Upper lobe of left lung (tissue), 6 donors: ENCODE measurements at regions not wholly inside any gene's neighbourhood (a gene's known extent, or its start where the extent isn't known, plus 50 kb on each side); places are given as distances from the start of the nearest gene placed in this dataset.

Experiments used
- ATAC-seq, 2 donors: fragments of 200-7000 bp; cut with Tn5 transposase; one replicate each; pipeline ENCODE4 v1.9.1; 2022; ENCODE audit warnings: mild to moderate bottlenecking in 2 of 2, moderate library complexity in 2 of 2; ENCODE audit not compliant: low FRiP score in 2 of 2
- DNase-seq, 2 donors: peaks; one replicate each; pipeline ENCODE4 v3.0.0-alpha.2; 2019 to 2020
- H3K27ac ChIP-seq, 4 donors: fragments of 200-600 bp; sonication (generic); one replicate each; pipeline ENCODE4 v1.5.1; 2016 to 2019
- H3K27me3 ChIP-seq, 4 donors: fragments of 200-600 bp; sonication (generic); one replicate each; pipeline ENCODE4 v1.5.1; 2017 to 2019
- H3K36me3 ChIP-seq, 4 donors: fragments of 200-600 bp; sonication (generic); one replicate each; pipeline ENCODE4 v1.5.1; 2016 to 2019
- H3K4me1 ChIP-seq, 4 donors: fragments of 200-600 bp; sonication (generic); one replicate each; pipeline ENCODE4 v1.5.1; 2018 to 2019
- H3K4me3 ChIP-seq, 4 donors: fragments of 200-600 bp; sonication (generic); one replicate each; pipeline ENCODE4 v1.5.1; 2017 to 2019; ENCODE audit warnings: mild to moderate bottlenecking in 2 of 4, moderate library complexity in 1 of 4
- H3K9me3 ChIP-seq, 4 donors: fragments of 200-600 bp; sonication (generic); one replicate each; pipeline ENCODE4 v1.5.1; 2018 to 2019
- CTCF ChIP-seq, 6 experiments: fragments of 450-650 bp in 4 of 6; fragments of 200-600 bp in 2 of 6; sonication (generic) in 2 of 6; IDR thresholded peaks; one replicate each; pipeline ENCODE4 v1.5.1; 2016 to 2019; ENCODE audit warnings: antibody characterized with exemption in 6 of 6
- EP300 ChIP-seq, 4 donors: sonication (generic); formaldehyde crosslinking; IDR thresholded peaks; one replicate each; pipeline ENCODE4 v1.5.1; 2017; ENCODE audit warnings: antibody characterized with exemption in 4 of 4, control low read depth in 2 of 4
- POLR2A ChIP-seq, 4 donors: fragments of 450-650 bp; IDR thresholded peaks; one replicate each; pipeline ENCODE4 v1.5.1; 2016 to 2017; ENCODE audit warnings: antibody characterized with exemption in 4 of 4, mild to moderate bottlenecking in 2 of 4
- POLR2AphosphoS5 ChIP-seq, 2 donors: sonication (generic); formaldehyde crosslinking; IDR thresholded peaks; one replicate each; pipeline ENCODE4 v1.5.1; 2017; ENCODE audit warnings: antibody characterized with exemption in 2 of 2
- WGBS, 2 donors: methylation state at CpG; one replicate each; pipeline ENCODE4 v1.1.5; 2017 to 2018; 5-methylcytosine and 5-hydroxymethylcytosine counted together
- donor health status: DM: no; HTN: no; CAD: no; lungs with moderate emphysema.
- donor health status: DM: no; HTN: yes; CAD: no; lungs with severe emphysema.

- H3K9me3 ChIP-seq: no peaks in the 10 kb centered on the region
- TF ChIP-seq CTCF (IDR thresholded peaks at IDR 0.05) (no peak), EP300 (IDR thresholded peaks at IDR 0.05) (no peak), POLR2AphosphoS5 (IDR thresholded peaks at IDR 0.05) (no peak), POLR2A (IDR thresholded peaks at IDR 0.05) (no peak)
- no peaks in the 10 kb centered on the region for H3K36me3 ChIP-seq
- H3K4me1 ChIP-seq: no peaks in the 10 kb centered on the region
- H3K27ac ChIP-seq: no peak overlapping the region
- no peak for DNase-seq
- H3K4me3 ChIP-seq: no peak overlapping the region
- ATAC-seq: no peak
- no peaks in the 10 kb centered on the region for H3K27me3 ChIP-seq
These were observed 238.3 kb upstream of the KLF12 start for GRCh38 chr13:74372511-74372910.

GRCh38 chr13:74367193-74367592, 233.0 kb upstream of the KLF12 start:
- Histone ChIP-seq H3K4me3 (no peak overlapping the region), H3K36me3 (no peaks in the 10 kb centered on the region), H3K27ac (no peak overlapping the region), H3K4me1 (no peaks in the 10 kb centered on the region), H3K9me3 (no peaks in the 10 kb centered on the region), H3K27me3 (no peaks in the 10 kb centered on the region)
- ATAC-seq (no peak), DNase-seq (no peak)
- TF ChIP-seq POLR2A (IDR thresholded peaks at IDR 0.05): no peak
- TF ChIP-seq CTCF (IDR thresholded peaks at IDR 0.05): no peak
- TF ChIP-seq POLR2AphosphoS5 (IDR thresholded peaks at IDR 0.05): no peak
- no peak for TF ChIP-seq EP300 (IDR thresholded peaks at IDR 0.05)
- 91 to 98% methylated on average over 8 of the region's 8 CpGs for WGBS, 2 donors

- no peak overlapping the region for H3K27ac ChIP-seq
- ATAC-seq (no peak), DNase-seq (no peak)
- no peaks in the 10 kb centered on the region for H3K4me1 ChIP-seq
- no peaks in the 10 kb centered on the region for H3K27me3 ChIP-seq
- H3K36me3 ChIP-seq: no peaks in the 10 kb centered on the region
- no peak overlapping the region for H3K4me3 ChIP-seq
- H3K9me3 ChIP-seq: no peaks in the 10 kb centered on the region
- WGBS, 2 donors: 91 to 94% methylated on average over 3 of the region's 3 CpGs
- TF ChIP-seq POLR2A (IDR thresholded peaks at IDR 0.05): no peak
- TF ChIP-seq POLR2AphosphoS5 (IDR thresholded peaks at IDR 0.05): no peak
- TF ChIP-seq CTCF (IDR thresholded peaks at IDR 0.05): no peak
- no peak for TF ChIP-seq EP300 (IDR thresholded peaks at IDR 0.05)
These were observed 227.1 kb upstream of the KLF12 start for GRCh38 chr13:74361274-74361673.

GRCh38 chr13:74346960-74347359, 212.8 kb upstream of the KLF12 start:
- H3K4me1 ChIP-seq: no peaks in the 10 kb centered on the region
- ATAC-seq (no peak), DNase-seq (peak in 1 of 2 donors; percentile 9)
- no peak overlapping the region for H3K4me3 ChIP-seq
- H3K27me3 ChIP-seq: no peaks in the 10 kb centered on the region
- H3K27ac ChIP-seq: no peak overlapping the region
- no peaks in the 10 kb centered on the region for H3K9me3 ChIP-seq
- TF ChIP-seq POLR2A (IDR thresholded peaks at IDR 0.05) (no peak), CTCF (IDR thresholded peaks at IDR 0.05) (no peak), EP300 (IDR thresholded peaks at IDR 0.05) (no peak), POLR2AphosphoS5 (IDR thresholded peaks at IDR 0.05) (no peak)
- 42 to 52% methylated on average over 4 to 5 of the region's 5 CpGs for WGBS, 2 donors
- H3K36me3 ChIP-seq: no peaks in the 10 kb centered on the region

- H3K4me1 ChIP-seq: no peaks in the 10 kb centered on the region
- no peak overlapping the region for H3K27ac ChIP-seq
- ATAC-seq: no peak
- no peaks in the 10 kb centered on the region for H3K36me3 ChIP-seq
- H3K4me3 ChIP-seq: no peak overlapping the region
- H3K9me3 ChIP-seq: no peaks in the 10 kb centered on the region
- no peak for TF ChIP-seq POLR2AphosphoS5 (IDR thresholded peaks at IDR 0.05)
- TF ChIP-seq CTCF (IDR thresholded peaks at IDR 0.05): no peak
- TF ChIP-seq EP300 (IDR thresholded peaks at IDR 0.05): no peak
- TF ChIP-seq POLR2A (IDR thresholded peaks at IDR 0.05): no peak
- H3K27me3 ChIP-seq: no peaks in the 10 kb centered on the region
- WGBS, 2 donors: 73% methylated on average over 1 of the region's 1 CpG
- no peak for DNase-seq
These were observed 204.1 kb upstream of the KLF12 start for GRCh38 chr13:74338341-74338740.
